ENCODE measurements at regions not wholly inside any gene's neighbourhood (a gene's known extent, or its start where the extent isn't known, plus 50 kb on each side); places are given as distances from the start of the nearest gene placed in this dataset.
"Not testable (repeated sequence)": the region's sequence is repeated elsewhere in the genome, so short reads cannot be mapped to it uniquely, and the experiment has no call there.

GRCh38 chr16:88185406-88185805 lies 197.4 kb upstream of the ZNF469 start:
- not testable (repeated sequence) for H3K4me3 ChIP-seq; H4K20me1 ChIP-seq (replicated peaks; ENCODE audit: insufficient read depth); DNase-seq (ENCODE audit: low spot score); H2AFZ ChIP-seq; H3K27ac Mint-ChIP-seq; H3K4me2 ChIP-seq; H3K36me3 Mint-ChIP-seq (ENCODE audit: low read depth); H3K4me3 Mint-ChIP-seq; ATAC-seq; H3K9me2 ChIP-seq (ENCODE audit: insufficient read depth); H3K27ac ChIP-seq (ENCODE audit: low read depth); H3K4me1 ChIP-seq (ENCODE audit: insufficient read depth); H3K36me3 ChIP-seq (ENCODE audit: insufficient read depth); H3K27me3 ChIP-seq (ENCODE audit: insufficient read depth); H3K4me1 Mint-ChIP-seq; H3K27me3 Mint-ChIP-seq (ENCODE audit: insufficient read depth, low read depth, poor library complexity); H3K79me2 ChIP-seq (replicated peaks; ENCODE audit: insufficient read depth); H3F3A ChIP-seq (replicated peaks; ENCODE audit: low read depth)
- H3K9me3 Mint-ChIP-seq = peaks cover 19% of the 10 kb centered on the region

DNA sequence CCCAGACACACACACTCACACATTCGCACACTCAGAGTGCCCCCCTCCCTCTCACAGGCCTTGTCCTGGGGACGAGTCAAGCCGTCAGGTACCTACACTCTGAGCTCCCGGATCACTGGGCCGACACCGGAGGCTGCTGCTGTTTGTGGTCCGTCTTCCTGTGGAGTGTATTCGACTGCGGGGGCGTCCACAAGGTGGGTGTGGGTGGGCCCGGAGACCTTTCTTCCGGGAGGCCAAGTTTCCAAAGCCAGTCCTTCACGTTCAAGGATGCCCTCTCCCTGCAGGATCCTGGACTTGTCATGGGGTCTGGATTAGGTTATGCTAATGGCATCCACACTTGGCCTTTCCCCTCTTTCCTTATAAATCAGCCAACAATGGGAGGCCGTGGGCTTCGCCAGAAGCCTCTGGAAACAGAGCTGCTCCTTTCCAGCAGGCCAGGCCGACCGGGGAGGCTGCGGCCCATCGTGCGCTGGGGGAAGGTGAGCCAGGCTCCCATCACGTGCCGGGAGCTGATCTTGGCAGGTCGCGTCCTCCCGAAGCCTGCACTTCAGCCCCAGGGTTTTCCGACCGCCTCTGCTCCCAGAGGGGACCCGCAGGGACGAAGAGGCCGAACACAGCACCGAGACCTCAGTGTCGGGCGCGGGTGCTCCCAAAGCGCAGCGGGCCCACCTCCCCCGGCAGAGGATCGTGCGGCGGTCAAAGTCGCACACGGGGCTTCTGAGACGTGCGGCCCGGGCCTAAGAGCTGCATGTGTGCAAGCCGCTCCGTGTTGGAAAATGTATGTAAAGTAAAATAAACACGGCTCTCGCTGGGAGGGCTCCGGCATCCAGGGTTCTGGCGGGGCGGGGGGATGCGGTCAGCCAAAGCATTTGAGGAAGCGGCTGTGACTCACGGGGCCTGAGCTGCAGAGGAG lies 196.5 kb upstream of the ZNF469 start:
- H3K4me1 Mint-ChIP-seq; H3K36me3 ChIP-seq (ENCODE audit: insufficient read depth); H3K27me3 Mint-ChIP-seq (ENCODE audit: insufficient read depth, low read depth, poor library complexity); H2AFZ ChIP-seq; H3K27me3 ChIP-seq (ENCODE audit: insufficient read depth); H3K4me1 ChIP-seq (ENCODE audit: insufficient read depth); H3K9me2 ChIP-seq (ENCODE audit: insufficient read depth); H3K27ac ChIP-seq (ENCODE audit: low read depth); H3K79me2 ChIP-seq (replicated peaks; ENCODE audit: insufficient read depth); H3K36me3 Mint-ChIP-seq (ENCODE audit: low read depth); H3K27ac Mint-ChIP-seq; H3F3A ChIP-seq (replicated peaks; ENCODE audit: low read depth); H3K4me3 Mint-ChIP-seq; H3K4me2 ChIP-seq; H3K4me3 ChIP-seq; H4K20me1 ChIP-seq (replicated peaks; ENCODE audit: insufficient read depth); DNase-seq (ENCODE audit: low spot score): not testable (repeated sequence)
- peak; percentile 66 for ATAC-seq
- peaks cover 19% of the 10 kb centered on the region for H3K9me3 Mint-ChIP-seq

DNA sequence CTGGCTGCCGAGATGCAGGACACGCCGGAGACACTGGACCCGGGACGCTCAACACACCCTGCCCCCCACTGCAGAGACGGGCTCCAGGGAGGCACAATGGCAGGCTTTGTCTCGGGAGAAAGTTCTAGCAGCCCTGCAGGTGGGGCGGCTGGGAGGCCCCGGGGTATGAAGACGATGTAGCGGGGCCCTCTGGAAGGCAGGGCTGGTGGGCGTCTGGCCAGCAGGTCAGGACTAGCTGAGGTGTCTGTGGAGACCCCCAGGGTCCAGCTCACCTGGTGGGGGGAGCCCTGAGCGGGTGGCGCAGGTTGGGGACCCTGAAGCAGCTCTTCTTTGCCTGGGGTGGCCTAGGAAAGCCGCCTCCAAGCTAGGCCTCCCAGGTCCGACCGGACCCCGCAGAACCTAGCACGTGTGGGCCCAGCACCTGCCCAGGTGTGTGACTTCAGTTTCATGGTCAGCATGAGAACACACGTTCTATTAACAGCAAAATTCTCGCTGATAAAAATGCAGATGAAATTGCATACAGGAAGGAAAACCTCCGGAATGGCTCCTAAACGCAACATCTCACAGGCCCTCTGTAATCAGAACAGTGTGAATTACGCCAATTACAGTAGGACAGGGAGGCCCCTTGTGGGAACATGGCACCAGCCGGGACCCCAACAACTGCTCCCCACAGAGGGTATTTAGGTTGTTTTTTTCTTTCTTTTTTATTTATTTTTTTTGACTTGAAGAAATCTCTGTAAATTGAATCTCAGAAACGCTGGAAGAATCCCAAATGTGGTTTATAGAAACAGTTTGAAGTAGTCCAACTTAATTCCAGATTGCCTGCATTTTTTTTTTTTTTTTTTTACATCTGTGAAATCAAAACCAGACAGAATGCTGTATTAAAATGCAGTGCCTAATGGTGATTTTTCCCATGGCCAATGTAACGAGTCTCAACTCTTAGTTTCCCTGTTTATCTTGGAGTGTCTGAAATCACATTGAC lies 195.6 kb upstream of the ZNF469 start:
- not testable (repeated sequence) for H3K79me2 ChIP-seq (replicated peaks; ENCODE audit: insufficient read depth); H3K9me2 ChIP-seq (ENCODE audit: insufficient read depth); H3F3A ChIP-seq (replicated peaks; ENCODE audit: low read depth); H2AFZ ChIP-seq; H3K4me1 Mint-ChIP-seq; H3K27me3 ChIP-seq (ENCODE audit: insufficient read depth); H3K36me3 ChIP-seq (ENCODE audit: insufficient read depth); H3K4me1 ChIP-seq (ENCODE audit: insufficient read depth); H3K27ac ChIP-seq (ENCODE audit: low read depth); H3K4me2 ChIP-seq; H3K27ac Mint-ChIP-seq; H3K4me3 ChIP-seq; H3K27me3 Mint-ChIP-seq (ENCODE audit: insufficient read depth, low read depth, poor library complexity); DNase-seq (ENCODE audit: low spot score); H3K36me3 Mint-ChIP-seq (ENCODE audit: low read depth); H3K4me3 Mint-ChIP-seq; H4K20me1 ChIP-seq (replicated peaks; ENCODE audit: insufficient read depth)
- peak; percentile 62 for ATAC-seq
- H3K9me3 Mint-ChIP-seq = peaks cover 19% of the 10 kb centered on the region

GRCh38 chr16:88188171-88188895 lies 194.4 kb upstream of the ZNF469 start:
- peaks cover 25% of the 10 kb centered on the region for H3K9me3 Mint-ChIP-seq
- H3K4me1 Mint-ChIP-seq; H3K4me3 Mint-ChIP-seq; H3K4me1 ChIP-seq (ENCODE audit: insufficient read depth); H3K4me3 ChIP-seq; H3K79me2 ChIP-seq (replicated peaks; ENCODE audit: insufficient read depth); H3F3A ChIP-seq (replicated peaks; ENCODE audit: low read depth); H4K20me1 ChIP-seq (replicated peaks; ENCODE audit: insufficient read depth); H3K27ac ChIP-seq (ENCODE audit: low read depth); DNase-seq (ENCODE audit: low spot score); H3K4me2 ChIP-seq; ATAC-seq; H3K27ac Mint-ChIP-seq; H3K36me3 Mint-ChIP-seq (ENCODE audit: low read depth); H3K9me2 ChIP-seq (ENCODE audit: insufficient read depth); H2AFZ ChIP-seq; H3K27me3 ChIP-seq (ENCODE audit: insufficient read depth); H3K36me3 ChIP-seq (ENCODE audit: insufficient read depth); H3K27me3 Mint-ChIP-seq (ENCODE audit: insufficient read depth, low read depth, poor library complexity): not testable (repeated sequence)

DNA sequence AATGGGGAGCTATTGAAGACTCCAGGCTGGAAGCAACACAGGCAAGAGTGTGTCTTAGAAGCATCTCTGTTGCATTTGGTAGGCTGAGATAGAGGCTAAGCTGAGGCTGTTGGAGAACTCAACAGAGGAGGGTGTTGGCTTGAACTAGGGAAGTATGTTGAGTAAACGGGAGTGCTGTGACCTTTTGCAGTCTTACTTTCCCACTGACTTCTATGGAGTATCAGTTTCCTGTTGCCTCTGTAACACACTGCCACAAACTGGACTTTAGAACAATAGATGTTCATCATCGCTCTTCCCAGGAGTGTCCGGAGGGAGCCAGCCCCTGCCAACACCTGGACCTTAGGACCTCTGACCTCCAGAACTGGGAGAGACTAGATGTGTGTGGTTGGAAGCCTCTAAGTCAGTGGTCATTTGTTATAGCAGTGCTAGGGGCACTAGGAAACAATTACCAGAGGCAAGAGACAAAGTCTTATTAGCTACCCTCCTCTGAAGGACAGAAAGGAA lies 192.1 kb upstream of the ZNF469 start:
- not testable (repeated sequence) for DNase-seq (ENCODE audit: low spot score); H3K79me2 ChIP-seq (replicated peaks; ENCODE audit: insufficient read depth); H3K4me2 ChIP-seq; H2AFZ ChIP-seq; ATAC-seq; H3K4me1 ChIP-seq (ENCODE audit: insufficient read depth); H3K27me3 Mint-ChIP-seq (ENCODE audit: insufficient read depth, low read depth, poor library complexity); H3K36me3 Mint-ChIP-seq (ENCODE audit: low read depth); H3K4me3 ChIP-seq; H3F3A ChIP-seq (replicated peaks; ENCODE audit: low read depth); H3K27ac ChIP-seq (ENCODE audit: low read depth); H3K9me2 ChIP-seq (ENCODE audit: insufficient read depth); H3K4me1 Mint-ChIP-seq; H3K27ac Mint-ChIP-seq; H3K36me3 ChIP-seq (ENCODE audit: insufficient read depth); H4K20me1 ChIP-seq (replicated peaks; ENCODE audit: insufficient read depth); H3K27me3 ChIP-seq (ENCODE audit: insufficient read depth); H3K4me3 Mint-ChIP-seq
- H3K9me3 Mint-ChIP-seq = peaks cover 18% of the 10 kb centered on the region

DNA sequence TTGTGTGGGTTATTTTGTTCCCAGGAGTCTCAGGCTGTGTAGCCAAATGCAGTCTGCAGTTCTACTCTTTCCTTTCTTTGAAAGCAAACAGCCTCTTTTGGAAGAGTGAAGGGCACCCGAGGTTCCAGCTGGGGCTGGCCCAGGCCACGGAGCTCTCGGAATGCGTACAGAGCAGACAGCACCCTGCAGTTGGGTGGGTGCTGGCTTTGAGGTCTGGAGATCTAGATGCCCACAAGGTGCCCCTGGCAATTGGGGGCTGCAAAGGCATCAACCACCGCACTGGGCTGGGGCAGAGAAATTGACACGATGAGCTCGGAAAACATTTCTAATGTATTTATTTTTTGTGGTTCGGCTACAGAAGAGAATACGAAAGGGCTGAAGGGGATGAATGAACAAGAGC lies 191.6 kb upstream of the ZNF469 start:
- not testable (repeated sequence) for H3K4me2 ChIP-seq; H3K4me3 Mint-ChIP-seq; H3K4me3 ChIP-seq; H4K20me1 ChIP-seq (replicated peaks; ENCODE audit: insufficient read depth); H3K27ac Mint-ChIP-seq; DNase-seq (ENCODE audit: low spot score); H3K27ac ChIP-seq (ENCODE audit: low read depth); H3K4me1 Mint-ChIP-seq; H3K79me2 ChIP-seq (replicated peaks; ENCODE audit: insufficient read depth); H3K27me3 ChIP-seq (ENCODE audit: insufficient read depth); H2AFZ ChIP-seq; H3K4me1 ChIP-seq (ENCODE audit: insufficient read depth); H3F3A ChIP-seq (replicated peaks; ENCODE audit: low read depth); ATAC-seq; H3K36me3 Mint-ChIP-seq (ENCODE audit: low read depth); H3K9me2 ChIP-seq (ENCODE audit: insufficient read depth); H3K36me3 ChIP-seq (ENCODE audit: insufficient read depth); H3K27me3 Mint-ChIP-seq (ENCODE audit: insufficient read depth, low read depth, poor library complexity)
- H3K9me3 Mint-ChIP-seq = peaks cover 18% of the 10 kb centered on the region
